ENCODE measurements at regions not wholly inside any gene's neighbourhood (a gene's known extent, or its start where the extent isn't known, plus 50 kb on each side); places are given as distances from the start of the nearest gene placed in this dataset.

- H3K4me3 ChIP-seq (replicated peaks in 1 of 2; ENCODE audit: low read depth in 2 of 2, low read length in 2 of 2) = no peak overlapping the region
- no peak for DNase-seq (ENCODE audit: low read depth in 2 of 2)
- no peak for TF ChIP-seq CTCF (IDR thresholded peaks at IDR 0.05; ENCODE audit: low read depth, low read length)
Observed at GRCh38 chr2:103335403-103335802, 573.6 kb downstream of the TMEM182 start.

- no peak for DNase-seq (ENCODE audit: low read depth in 2 of 2)
- no peak for TF ChIP-seq CTCF (IDR thresholded peaks at IDR 0.05; ENCODE audit: low read depth, low read length)
- H3K4me3 ChIP-seq (replicated peaks in 1 of 2; ENCODE audit: low read depth in 2 of 2, low read length in 2 of 2) = no peak overlapping the region
Observed at GRCh38 chr2:103338819-103339218, 577.0 kb downstream of the TMEM182 start.

GRCh38 chr2:103346780-103347179 is 584.9 kb downstream of the TMEM182 start:
- TF ChIP-seq CTCF (IDR thresholded peaks at IDR 0.05; ENCODE audit: low read depth, low read length) = no peak
- H3K4me3 ChIP-seq (replicated peaks in 1 of 2; ENCODE audit: low read depth in 2 of 2, low read length in 2 of 2) = no peak overlapping the region
- DNase-seq (ENCODE audit: low read depth in 2 of 2) = no peak

- no peak for DNase-seq (ENCODE audit: low read depth in 2 of 2)
- TF ChIP-seq CTCF (IDR thresholded peaks at IDR 0.05; ENCODE audit: low read depth, low read length) = no peak
- no peak overlapping the region for H3K4me3 ChIP-seq (replicated peaks in 1 of 2; ENCODE audit: low read depth in 2 of 2, low read length in 2 of 2)
Observed at GRCh38 chr2:103353774-103354173, 591.9 kb downstream of the TMEM182 start.

- no peak for DNase-seq (ENCODE audit: low read depth in 2 of 2)
- no peak overlapping the region for H3K4me3 ChIP-seq (replicated peaks in 1 of 2; ENCODE audit: low read depth in 2 of 2, low read length in 2 of 2)
- no peak for TF ChIP-seq CTCF (IDR thresholded peaks at IDR 0.05; ENCODE audit: low read depth, low read length)
Observed at GRCh38 chr2:103355287-103355686, 593.5 kb downstream of the TMEM182 start.

GRCh38 chr2:103361712-103362111 is 599.9 kb downstream of the TMEM182 start:
- no peak for DNase-seq (ENCODE audit: low read depth in 2 of 2)
- no peak overlapping the region for H3K4me3 ChIP-seq (replicated peaks in 1 of 2; ENCODE audit: low read depth in 2 of 2, low read length in 2 of 2)
- TF ChIP-seq CTCF (IDR thresholded peaks at IDR 0.05; ENCODE audit: low read depth, low read length) = no peak

- TF ChIP-seq CTCF (IDR thresholded peaks at IDR 0.05; ENCODE audit: low read depth, low read length) = no peak
- H3K4me3 ChIP-seq (replicated peaks in 1 of 2; ENCODE audit: low read depth in 2 of 2, low read length in 2 of 2) = no peak overlapping the region
- no peak for DNase-seq (ENCODE audit: low read depth in 2 of 2)
Observed at GRCh38 chr2:103363639-103364038, 601.8 kb downstream of the TMEM182 start.
